Vagina (tissue), 2 donors: ENCODE measurements at regions not wholly inside any gene's neighbourhood (a gene's known extent, or its start where the extent isn't known, plus 50 kb on each side); places are given as distances from the start of the nearest gene placed in this dataset.

Experiments
- POLR2AphosphoS5 ChIP-seq, 2 donors: sonication (generic); formaldehyde crosslinking; IDR thresholded peaks; one replicate each; pipeline ENCODE4 v1.9.0; 2017; ENCODE audit warnings: antibody characterized with exemption in 2 of 2, mild to moderate bottlenecking in 2 of 2, low read depth in 1 of 2; ENCODE audit not compliant: insufficient read depth in 1 of 2
- TF ChIP-seq, protein P1 (sequence below), 3 experiments: fragments of 450-650 bp in 2 of 3; fragments of 200-600 bp in 1 of 3; sonication (generic) in 1 of 3; IDR thresholded peaks; one replicate each; pipeline ENCODE4 v1.5.1; 2017 to 2019; ENCODE audit warnings: antibody characterized with exemption in 3 of 3, mild to moderate bottlenecking in 2 of 3, moderate library complexity in 2 of 3

- no peak for TF ChIP-seq POLR2AphosphoS5 (IDR thresholded peaks at IDR 0.05; ENCODE audit: insufficient read depth in 1 of 2, low read depth in 1 of 2)
- TF ChIP-seq, protein P1, sequence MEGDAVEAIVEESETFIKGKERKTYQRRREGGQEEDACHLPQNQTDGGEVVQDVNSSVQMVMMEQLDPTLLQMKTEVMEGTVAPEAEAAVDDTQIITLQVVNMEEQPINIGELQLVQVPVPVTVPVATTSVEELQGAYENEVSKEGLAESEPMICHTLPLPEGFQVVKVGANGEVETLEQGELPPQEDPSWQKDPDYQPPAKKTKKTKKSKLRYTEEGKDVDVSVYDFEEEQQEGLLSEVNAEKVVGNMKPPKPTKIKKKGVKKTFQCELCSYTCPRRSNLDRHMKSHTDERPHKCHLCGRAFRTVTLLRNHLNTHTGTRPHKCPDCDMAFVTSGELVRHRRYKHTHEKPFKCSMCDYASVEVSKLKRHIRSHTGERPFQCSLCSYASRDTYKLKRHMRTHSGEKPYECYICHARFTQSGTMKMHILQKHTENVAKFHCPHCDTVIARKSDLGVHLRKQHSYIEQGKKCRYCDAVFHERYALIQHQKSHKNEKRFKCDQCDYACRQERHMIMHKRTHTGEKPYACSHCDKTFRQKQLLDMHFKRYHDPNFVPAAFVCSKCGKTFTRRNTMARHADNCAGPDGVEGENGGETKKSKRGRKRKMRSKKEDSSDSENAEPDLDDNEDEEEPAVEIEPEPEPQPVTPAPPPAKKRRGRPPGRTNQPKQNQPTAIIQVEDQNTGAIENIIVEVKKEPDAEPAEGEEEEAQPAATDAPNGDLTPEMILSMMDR (IDR thresholded peaks at IDR 0.05): no peak
Observed at GRCh38 chr2:6744038-6744437, 121.7 kb downstream of the CMPK2 start.
